ENCODE measurements at regions not wholly inside any gene's neighbourhood (a gene's known extent, or its start where the extent isn't known, plus 50 kb on each side); places are given as distances from the start of the nearest gene placed in this dataset.

DNA sequence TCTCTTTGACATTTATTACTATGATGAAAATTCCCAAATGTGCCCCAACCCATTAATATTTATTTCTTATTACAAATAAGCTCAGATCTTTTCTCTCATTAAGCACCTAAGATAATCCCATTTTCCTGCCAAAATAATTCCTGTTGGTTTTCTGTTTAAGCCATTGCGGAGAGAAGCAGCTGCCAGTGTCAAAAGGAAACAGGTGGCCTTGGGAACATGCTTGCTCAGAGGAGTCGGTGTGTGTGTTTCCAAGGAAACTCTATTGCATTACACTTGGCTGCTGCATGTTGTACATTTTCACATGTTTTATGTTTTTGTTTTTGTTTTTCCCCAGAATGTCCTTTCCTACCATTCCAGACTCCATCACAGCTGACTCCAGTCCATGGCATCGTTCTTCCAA is 56.4 kb downstream of the CD24 start:
- TF ChIP-seq, protein P1, sequence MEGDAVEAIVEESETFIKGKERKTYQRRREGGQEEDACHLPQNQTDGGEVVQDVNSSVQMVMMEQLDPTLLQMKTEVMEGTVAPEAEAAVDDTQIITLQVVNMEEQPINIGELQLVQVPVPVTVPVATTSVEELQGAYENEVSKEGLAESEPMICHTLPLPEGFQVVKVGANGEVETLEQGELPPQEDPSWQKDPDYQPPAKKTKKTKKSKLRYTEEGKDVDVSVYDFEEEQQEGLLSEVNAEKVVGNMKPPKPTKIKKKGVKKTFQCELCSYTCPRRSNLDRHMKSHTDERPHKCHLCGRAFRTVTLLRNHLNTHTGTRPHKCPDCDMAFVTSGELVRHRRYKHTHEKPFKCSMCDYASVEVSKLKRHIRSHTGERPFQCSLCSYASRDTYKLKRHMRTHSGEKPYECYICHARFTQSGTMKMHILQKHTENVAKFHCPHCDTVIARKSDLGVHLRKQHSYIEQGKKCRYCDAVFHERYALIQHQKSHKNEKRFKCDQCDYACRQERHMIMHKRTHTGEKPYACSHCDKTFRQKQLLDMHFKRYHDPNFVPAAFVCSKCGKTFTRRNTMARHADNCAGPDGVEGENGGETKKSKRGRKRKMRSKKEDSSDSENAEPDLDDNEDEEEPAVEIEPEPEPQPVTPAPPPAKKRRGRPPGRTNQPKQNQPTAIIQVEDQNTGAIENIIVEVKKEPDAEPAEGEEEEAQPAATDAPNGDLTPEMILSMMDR (IDR thresholded peaks at IDR 0.05; ENCODE audit: low read depth, low read length): no peak
- no peak for DNase-seq (ENCODE audit: extremely low read depth, low read depth)

GRCh38 chr6:106916891-106917290 is 57.6 kb downstream of the CD24 start:
- DNase-seq (ENCODE audit: extremely low read depth, low read depth): no peak
- TF ChIP-seq, protein P1 (IDR thresholded peaks at IDR 0.05; ENCODE audit: low read depth, low read length): no peak

DNA sequence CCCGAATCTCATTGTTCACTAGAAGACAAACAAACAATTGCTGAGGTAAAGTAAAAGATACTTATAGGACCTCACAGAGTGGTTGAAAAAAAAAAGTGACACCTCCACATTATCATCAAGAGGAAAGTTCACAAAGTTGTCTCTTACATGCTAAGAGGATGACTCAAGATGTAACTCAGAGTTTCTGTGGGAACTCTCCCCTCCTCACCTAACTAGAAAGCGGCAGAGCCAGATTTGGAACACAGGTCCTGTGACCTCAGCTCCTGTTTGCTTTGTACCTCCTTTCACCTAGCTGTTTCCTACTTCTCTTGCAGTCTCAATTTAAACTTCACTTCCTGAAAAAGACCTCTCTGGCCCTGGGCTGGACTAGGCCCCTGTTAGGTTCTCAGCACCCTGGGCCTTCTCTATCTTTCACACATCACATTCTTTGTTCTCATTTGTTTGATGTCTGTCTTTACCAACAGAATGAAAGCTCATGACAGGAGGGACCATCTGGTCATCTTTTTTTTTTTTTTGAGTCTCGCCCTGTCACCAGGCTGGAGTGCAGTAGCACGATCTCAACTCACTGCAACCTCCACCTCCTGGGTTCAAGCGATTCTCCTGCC is 60.8 kb downstream of the CD24 start:
- TF ChIP-seq, protein P1 (IDR thresholded peaks at IDR 0.05; ENCODE audit: low read depth, low read length): no peak
- DNase-seq (ENCODE audit: extremely low read depth, low read depth): no peak

DNA sequence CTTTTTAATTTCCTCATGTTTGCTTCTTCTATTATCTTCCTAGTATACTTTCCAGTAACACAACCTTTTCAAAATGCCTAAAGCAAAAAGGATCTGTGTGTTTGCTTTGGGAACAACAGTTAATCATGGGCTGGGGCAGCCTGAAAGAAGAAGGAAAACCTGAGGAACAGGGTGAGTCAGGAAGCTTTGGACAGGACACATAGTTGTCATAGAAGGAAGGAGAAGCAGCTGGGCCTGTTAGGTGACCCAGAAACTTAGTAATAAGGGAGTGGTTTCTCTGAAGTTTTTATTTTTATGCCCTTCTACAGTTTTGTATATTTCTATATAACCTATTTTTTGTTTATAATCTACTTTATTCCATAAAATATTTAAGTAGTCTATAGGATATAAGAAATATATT is 61.4 kb downstream of the CD24 start:
- TF ChIP-seq, protein P1 (IDR thresholded peaks at IDR 0.05; ENCODE audit: low read depth, low read length): no peak
- no peak for DNase-seq (ENCODE audit: extremely low read depth, low read depth)

DNA sequence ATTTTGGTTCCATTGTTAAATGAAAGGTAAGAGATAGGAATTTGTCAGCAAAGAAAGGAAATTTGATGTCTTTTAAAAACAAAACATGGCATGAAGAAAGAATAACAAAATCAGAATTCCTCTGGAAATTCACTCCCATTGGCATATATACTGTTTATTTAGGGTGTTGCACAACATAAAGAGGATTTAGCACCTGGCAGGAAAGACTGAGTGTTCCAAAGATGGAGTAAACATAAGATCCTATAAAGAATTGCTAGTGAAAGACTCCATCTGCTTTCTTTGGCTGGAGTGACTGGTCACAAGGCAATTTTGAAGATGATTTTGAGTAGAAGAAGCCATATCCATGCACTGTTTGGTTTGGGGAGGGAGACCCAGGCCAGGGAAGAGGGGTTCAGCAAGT is 62.4 kb downstream of the CD24 start:
- TF ChIP-seq, protein P1 (IDR thresholded peaks at IDR 0.05; ENCODE audit: low read depth, low read length): no peak
- no peak for DNase-seq (ENCODE audit: extremely low read depth, low read depth)

DNA sequence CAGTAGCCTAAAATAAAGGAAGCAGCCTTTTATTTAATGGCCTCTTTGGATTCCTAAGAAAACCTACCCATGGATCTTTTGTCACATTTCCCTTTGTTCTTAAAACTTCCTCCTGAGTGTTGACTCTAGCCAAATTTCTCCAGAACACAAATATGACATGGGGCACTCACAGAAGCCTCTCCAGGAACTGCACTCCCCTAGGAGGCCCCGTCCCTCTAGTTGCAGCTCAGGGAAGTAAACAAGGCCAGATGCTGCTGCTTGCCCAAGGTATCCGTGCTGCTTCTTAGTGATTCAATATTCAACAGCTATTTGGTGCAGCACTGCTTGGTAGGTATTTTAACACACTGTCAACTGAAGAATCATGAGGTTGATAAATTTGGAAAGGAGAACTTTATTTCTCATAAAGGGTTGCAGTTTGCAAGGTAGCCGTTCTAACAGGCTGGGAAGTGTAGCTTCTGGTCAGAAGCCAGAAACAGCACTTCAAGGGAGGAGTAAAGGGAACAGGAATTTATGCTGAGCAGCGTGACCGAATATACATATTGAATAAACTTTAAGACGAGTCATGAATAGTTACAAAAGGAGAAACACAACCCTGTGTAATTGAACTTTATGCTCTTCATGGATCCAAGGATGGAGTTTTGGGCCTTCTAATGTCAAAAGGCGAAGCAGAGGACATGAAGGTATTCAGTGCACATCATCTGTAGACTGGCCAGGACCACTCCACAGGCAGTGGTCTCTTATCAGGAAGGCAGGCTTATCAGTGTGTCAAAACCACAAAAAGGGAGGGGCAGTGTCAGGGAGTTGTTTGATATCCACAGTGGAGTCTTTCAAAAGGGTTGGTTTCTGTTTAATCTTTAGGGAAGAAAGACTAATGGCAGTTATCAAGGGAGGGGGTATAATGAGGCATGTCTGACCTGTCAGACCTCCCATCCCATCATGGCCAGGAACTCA is 63.3 kb downstream of the CD24 start:
- DNase-seq (ENCODE audit: extremely low read depth, low read depth): no peak
- TF ChIP-seq, protein P1 (IDR thresholded peaks at IDR 0.05; ENCODE audit: low read depth, low read length): no peak

GRCh38 chr6:106908386-106908840 is 66.1 kb downstream of the CD24 start:
- TF ChIP-seq, protein P1 (IDR thresholded peaks at IDR 0.05; ENCODE audit: low read depth, low read length): no peak
- DNase-seq (ENCODE audit: extremely low read depth, low read depth): no peak
